ENCODE measurements at regions not wholly inside any gene's neighbourhood (a gene's known extent, or its start where the extent isn't known, plus 50 kb on each side); places are given as distances from the start of the nearest gene placed in this dataset.

- TF ChIP-seq POLR2AphosphoS5 (IDR thresholded peaks at IDR 0.05; ENCODE audit: low read depth, low read length), result no peak
- no peak for TF ChIP-seq POLR2A (IDR thresholded peaks at IDR 0.05; ENCODE audit: low read depth, low read length)
Measured at GRCh38 chr15:47326410-47327333, 390.6 kb upstream of the SEMA6D start.
